ENCODE measurements at regions not wholly inside any gene's neighbourhood (a gene's known extent, or its start where the extent isn't known, plus 50 kb on each side); places are given as distances from the start of the nearest gene placed in this dataset.

GRCh38 chr18:22024924-22025323, 144.5 kb upstream of the GATA6 start:
- no peak overlapping the region for H3K27ac ChIP-seq (ENCODE audit: low read length)
- no peaks in the 10 kb centered on the region for H3K27me3 ChIP-seq (ENCODE audit: insufficient read depth, low read length)
- no peak overlapping the region for H3K4me3 ChIP-seq (ENCODE audit: low read length)
- no peaks in the 10 kb centered on the region for H3K4me1 ChIP-seq (ENCODE audit: insufficient read depth, low read length)
- H3K9ac ChIP-seq (ENCODE audit: low read depth, low read length): no peak overlapping the region
- H3K36me3 ChIP-seq (ENCODE audit: insufficient read depth, low read depth, low read length): no peaks in the 10 kb centered on the region
- no peaks in the 10 kb centered on the region for H3K9me3 ChIP-seq (ENCODE audit: insufficient read depth, low read depth, low read length)

- no peaks in the 10 kb centered on the region for H3K4me1 ChIP-seq (ENCODE audit: insufficient read depth, low read length)
- no peaks in the 10 kb centered on the region for H3K9me3 ChIP-seq (ENCODE audit: insufficient read depth, low read depth, low read length)
- no peak overlapping the region for H3K4me3 ChIP-seq (ENCODE audit: low read length)
- H3K27me3 ChIP-seq (ENCODE audit: insufficient read depth, low read length): no peaks in the 10 kb centered on the region
- no peak overlapping the region for H3K9ac ChIP-seq (ENCODE audit: low read depth, low read length)
- H3K27ac ChIP-seq (ENCODE audit: low read length): no peak overlapping the region
- no peaks in the 10 kb centered on the region for H3K36me3 ChIP-seq (ENCODE audit: insufficient read depth, low read depth, low read length)
Measured at GRCh38 chr18:22026362-22026761, 143.0 kb upstream of the GATA6 start.

GRCh38 chr18:22026889-22027288, 142.5 kb upstream of the GATA6 start:
- no peak overlapping the region for H3K27ac ChIP-seq (ENCODE audit: low read length)
- H3K9ac ChIP-seq (ENCODE audit: low read depth, low read length): no peak overlapping the region
- no peaks in the 10 kb centered on the region for H3K27me3 ChIP-seq (ENCODE audit: insufficient read depth, low read length)
- H3K4me1 ChIP-seq (ENCODE audit: insufficient read depth, low read length): no peaks in the 10 kb centered on the region
- H3K4me3 ChIP-seq (ENCODE audit: low read length): no peak overlapping the region
- H3K9me3 ChIP-seq (ENCODE audit: insufficient read depth, low read depth, low read length): no peaks in the 10 kb centered on the region
- H3K36me3 ChIP-seq (ENCODE audit: insufficient read depth, low read depth, low read length): no peaks in the 10 kb centered on the region

- Histone ChIP-seq H3K4me1 (ENCODE audit: insufficient read depth, low read length) (no peaks in the 10 kb centered on the region), H3K9ac (ENCODE audit: low read depth, low read length) (no peak overlapping the region), H3K9me3 (ENCODE audit: insufficient read depth, low read depth, low read length) (no peaks in the 10 kb centered on the region), H3K4me3 (ENCODE audit: low read length) (no peak overlapping the region), H3K36me3 (ENCODE audit: insufficient read depth, low read depth, low read length) (no peaks in the 10 kb centered on the region), H3K27ac (ENCODE audit: low read length) (no peak overlapping the region), H3K27me3 (ENCODE audit: insufficient read depth, low read length) (no peaks in the 10 kb centered on the region)
Measured at GRCh38 chr18:22031611-22032010, 137.8 kb upstream of the GATA6 start.

- H3K9me3 ChIP-seq (ENCODE audit: insufficient read depth, low read depth, low read length): no peaks in the 10 kb centered on the region
- H3K36me3 ChIP-seq (ENCODE audit: insufficient read depth, low read depth, low read length): no peaks in the 10 kb centered on the region
- H3K4me3 ChIP-seq (ENCODE audit: low read length): no peak overlapping the region
- no peaks in the 10 kb centered on the region for H3K27me3 ChIP-seq (ENCODE audit: insufficient read depth, low read length)
- no peak overlapping the region for H3K9ac ChIP-seq (ENCODE audit: low read depth, low read length)
- H3K27ac ChIP-seq (ENCODE audit: low read length): no peak overlapping the region
- no peaks in the 10 kb centered on the region for H3K4me1 ChIP-seq (ENCODE audit: insufficient read depth, low read length)
Measured at GRCh38 chr18:22032392-22032961, 136.9 kb upstream of the GATA6 start.

- H3K36me3 ChIP-seq (ENCODE audit: insufficient read depth, low read depth, low read length): no peaks in the 10 kb centered on the region
- no peak overlapping the region for H3K4me3 ChIP-seq (ENCODE audit: low read length)
- no peaks in the 10 kb centered on the region for H3K9me3 ChIP-seq (ENCODE audit: insufficient read depth, low read depth, low read length)
- H3K4me1 ChIP-seq (ENCODE audit: insufficient read depth, low read length): no peaks in the 10 kb centered on the region
- H3K27me3 ChIP-seq (ENCODE audit: insufficient read depth, low read length): no peaks in the 10 kb centered on the region
- no peak overlapping the region for H3K9ac ChIP-seq (ENCODE audit: low read depth, low read length)
- no peak overlapping the region for H3K27ac ChIP-seq (ENCODE audit: low read length)
Measured at GRCh38 chr18:22033085-22033484, 136.3 kb upstream of the GATA6 start.

- no peaks in the 10 kb centered on the region for H3K9me3 ChIP-seq (ENCODE audit: insufficient read depth, low read depth, low read length)
Measured at GRCh38 chr18:22034276-22034675, 135.1 kb upstream of the GATA6 start.

GRCh38 chr18:22040533-22040932, 128.9 kb upstream of the GATA6 start:
- no peak overlapping the region for H3K9ac ChIP-seq (ENCODE audit: low read depth, low read length)
- no peaks in the 10 kb centered on the region for H3K36me3 ChIP-seq (ENCODE audit: insufficient read depth, low read depth, low read length)
- H3K4me3 ChIP-seq (ENCODE audit: low read length): no peak overlapping the region
- H3K9me3 ChIP-seq (ENCODE audit: insufficient read depth, low read depth, low read length): no peaks in the 10 kb centered on the region
- no peaks in the 10 kb centered on the region for H3K27me3 ChIP-seq (ENCODE audit: insufficient read depth, low read length)
- H3K27ac ChIP-seq (ENCODE audit: low read length): no peak overlapping the region
- H3K4me1 ChIP-seq (ENCODE audit: insufficient read depth, low read length): no peaks in the 10 kb centered on the region

More at GRCh38 chr18:22034276-22034675, 135.1 kb upstream of the GATA6 start:
- no peaks in the 10 kb centered on the region for H3K4me1 ChIP-seq (ENCODE audit: insufficient read depth, low read length)
- H3K27ac ChIP-seq (ENCODE audit: low read length): no peak overlapping the region
- H3K36me3 ChIP-seq (ENCODE audit: insufficient read depth, low read depth, low read length): no peaks in the 10 kb centered on the region
- H3K4me3 ChIP-seq (ENCODE audit: low read length): no peak overlapping the region
- H3K9ac ChIP-seq (ENCODE audit: low read depth, low read length): no peak overlapping the region
- no peaks in the 10 kb centered on the region for H3K27me3 ChIP-seq (ENCODE audit: insufficient read depth, low read length)

- no peaks in the 10 kb centered on the region for H3K27me3 ChIP-seq (ENCODE audit: insufficient read depth, low read length)
- H3K27ac ChIP-seq (ENCODE audit: low read length): no peak overlapping the region
- no peaks in the 10 kb centered on the region for H3K36me3 ChIP-seq (ENCODE audit: insufficient read depth, low read depth, low read length)
- no peaks in the 10 kb centered on the region for H3K9me3 ChIP-seq (ENCODE audit: insufficient read depth, low read depth, low read length)
- no peak overlapping the region for H3K9ac ChIP-seq (ENCODE audit: low read depth, low read length)
- H3K4me3 ChIP-seq (ENCODE audit: low read length): no peak overlapping the region
- no peaks in the 10 kb centered on the region for H3K4me1 ChIP-seq (ENCODE audit: insufficient read depth, low read length)
Measured at GRCh38 chr18:22043837-22044236, 125.6 kb upstream of the GATA6 start.

GRCh38 chr18:22044474-22045220, 124.7 kb upstream of the GATA6 start:
- no peaks in the 10 kb centered on the region for H3K9me3 ChIP-seq (ENCODE audit: insufficient read depth, low read depth, low read length)
- no peaks in the 10 kb centered on the region for H3K27me3 ChIP-seq (ENCODE audit: insufficient read depth, low read length)
- H3K4me3 ChIP-seq (ENCODE audit: low read length): no peak overlapping the region
- H3K27ac ChIP-seq (ENCODE audit: low read length): no peak overlapping the region
- H3K36me3 ChIP-seq (ENCODE audit: insufficient read depth, low read depth, low read length): no peaks in the 10 kb centered on the region
- no peak overlapping the region for H3K9ac ChIP-seq (ENCODE audit: low read depth, low read length)
- no peaks in the 10 kb centered on the region for H3K4me1 ChIP-seq (ENCODE audit: insufficient read depth, low read length)

GRCh38 chr18:22045221-22045918, 124.0 kb upstream of the GATA6 start:
- H3K9ac ChIP-seq (ENCODE audit: low read depth, low read length): no peak overlapping the region
- no peaks in the 10 kb centered on the region for H3K27me3 ChIP-seq (ENCODE audit: insufficient read depth, low read length)
- H3K9me3 ChIP-seq (ENCODE audit: insufficient read depth, low read depth, low read length): no peaks in the 10 kb centered on the region
- no peak overlapping the region for H3K4me3 ChIP-seq (ENCODE audit: low read length)
- H3K36me3 ChIP-seq (ENCODE audit: insufficient read depth, low read depth, low read length): no peaks in the 10 kb centered on the region
- no peaks in the 10 kb centered on the region for H3K4me1 ChIP-seq (ENCODE audit: insufficient read depth, low read length)
- no peak overlapping the region for H3K27ac ChIP-seq (ENCODE audit: low read length)

- no peak overlapping the region for H3K27ac ChIP-seq (ENCODE audit: low read length)
- no peaks in the 10 kb centered on the region for H3K36me3 ChIP-seq (ENCODE audit: insufficient read depth, low read depth, low read length)
- H3K4me3 ChIP-seq (ENCODE audit: low read length): no peak overlapping the region
- no peaks in the 10 kb centered on the region for H3K4me1 ChIP-seq (ENCODE audit: insufficient read depth, low read length)
- no peak overlapping the region for H3K9ac ChIP-seq (ENCODE audit: low read depth, low read length)
- no peaks in the 10 kb centered on the region for H3K9me3 ChIP-seq (ENCODE audit: insufficient read depth, low read depth, low read length)
- no peaks in the 10 kb centered on the region for H3K27me3 ChIP-seq (ENCODE audit: insufficient read depth, low read length)
Measured at GRCh38 chr18:22046473-22046872, 122.9 kb upstream of the GATA6 start.

Data from iPS-20b (cell line).